HepG2 (cell line): ENCODE measurements at regions not wholly inside any gene's neighbourhood (a gene's known extent, or its start where the extent isn't known, plus 50 kb on each side); places are given as distances from the start of the nearest gene placed in this dataset.
A peak's percentile ranks its signal among the peaks of the same experiment; 100 is the strongest.

Experiments
- ATAC-seq: fragments of 200-7000 bp; cut with Tn5 transposase; 3 replicates; pipeline ENCODE4 v1.9.1; 2020; ENCODE audit warnings: mild to moderate bottlenecking, moderate library complexity
- BruUV-seq: library from RNA; stranded (reverse); fragments of 400-500 nt; replicated peaks from 2 replicates; lab custom pipeline; 2021; lab: Mats Ljungman, UMichigan
- CTCF ChIA-PET: fragments of 300-600 bp; formaldehyde crosslinking; extraction: SDS; loops from one replicate; lab custom pipeline; 2021; ENCODE audit warnings: low total read pairs, inconsistent platforms, low intra/inter-chr PET ratio; lab: Yijun Ruan, JAX
- POLR2A ChIA-PET: fragments of 350-600 bp; sonication (Branson Sonifier 250); formaldehyde crosslinking; loops from one replicate; lab custom pipeline; 2020; ENCODE audit warnings: antibody characterized with exemption, inconsistent platforms; lab: Yijun Ruan, JAX
- DNase-seq: peaks from one replicate; pipeline ENCODE4 v3.0.0-alpha.2; 2015; ENCODE audit warnings: low spot score
- FAIRE-seq: peaks from 3 replicates; lab custom pipeline; 2011; peaks lifted over from hg19 to GRCh38; lab: Jason Lieb, UNC
- H2AFZ ChIP-seq: one replicate; pipeline ENCODE4 v1.6.1; 2011; ENCODE audit warnings: low read length, inconsistent platforms
- H3K27ac ChIP-seq: fragments of 300-600 bp; 3 replicates; pipeline ENCODE4 v1.8.0; 2011; ENCODE audit warnings: mixed run types, mild to moderate bottlenecking, mixed read lengths, low read length, inconsistent platforms; ENCODE audit not compliant: insufficient read depth; ENCODE audit errors: extremely low read length
- H3K27me3 ChIP-seq, 2 experiments: fragments of 200-600 bp in 1 of 2; 2 replicates in 1 of 2; 3 replicates in 1 of 2; pipeline versions ENCODE4 v1.6.0 to v1.8.0; 2011; ENCODE audit warnings: low read length in 2 of 2, mild to moderate bottlenecking in 2 of 2, moderate library complexity in 2 of 2, inconsistent platforms in 1 of 2; ENCODE audit not compliant: insufficient read depth in 2 of 2, control insufficient read depth in 1 of 2
- H3K36me3 ChIP-seq, 2 experiments: fragments of 200-600 bp in 1 of 2; replicated peaks in 1 of 2; 2 replicates in 1 of 2; 3 replicates in 1 of 2; pipeline versions ENCODE4 v1.5.1 to v1.8.0; 2011; ENCODE audit warnings: low read length in 2 of 2, inconsistent platforms in 1 of 2; ENCODE audit not compliant: insufficient read depth in 2 of 2, control insufficient read depth in 1 of 2
- H3K4me1 ChIP-seq: 2 replicates; pipeline ENCODE4 v1.5.1; 2012; ENCODE audit warnings: low read length, inconsistent platforms; ENCODE audit not compliant: insufficient read depth
- H3K4me2 ChIP-seq: 2 replicates; pipeline ENCODE4 v1.6.0; 2011; ENCODE audit warnings: low read depth, low read length, inconsistent platforms
- H3K4me3 ChIP-seq, 3 experiments: fragments of 200-600 bp in 1 of 3; sonication (generic), shearing (Covaris generic) in 1 of 3; replicated peaks in 1 of 3; 2 replicates each; pipeline ENCODE4 v1.5.1; 2011 to 2016; ENCODE audit warnings: low read length in 3 of 3, inconsistent platforms in 2 of 3, low read depth in 2 of 3, mild to moderate bottlenecking in 2 of 3, control low read depth in 1 of 3, mixed read lengths in 1 of 3; ENCODE audit not compliant: insufficient read depth in 1 of 3
- H3K79me2 ChIP-seq: one replicate; pipeline ENCODE4 v1.6.1; 2011; ENCODE audit warnings: low read length, inconsistent platforms; ENCODE audit not compliant: insufficient read depth
- H3K9ac ChIP-seq: 2 replicates; pipeline ENCODE4 v1.6.0; 2011; ENCODE audit warnings: mild to moderate bottlenecking, low read depth, low read length, inconsistent platforms; ENCODE audit not compliant: insufficient read depth
- H3K9me3 ChIP-seq: 2 replicates; pipeline ENCODE4 v1.5.1; 2012; ENCODE audit warnings: mild to moderate bottlenecking, low read length
- H4K20me1 ChIP-seq: 2 replicates; pipeline ENCODE4 v1.6.0; 2011; ENCODE audit warnings: inconsistent platforms, mild to moderate bottlenecking, low read length, moderate library complexity; ENCODE audit not compliant: insufficient read depth
- BCL6 ChIP-seq: IDR thresholded peaks from 2 replicates; pipeline ENCODE4 v1.6.1; 2016; ENCODE audit warnings: missing genetic modification reagents, missing compliant biosample characterization
- EED ChIP-seq: sonication (generic); formaldehyde crosslinking; IDR thresholded peaks from 2 replicates; pipeline ENCODE4 v1.5.0; 2020; ENCODE audit warnings: mild to moderate bottlenecking, missing genetic modification reagents
- FOSL2 ChIP-seq: sonication (generic); formaldehyde crosslinking; IDR thresholded peaks from 2 replicates; pipeline ENCODE4 v1.4.0; 2020; ENCODE audit warnings: missing genetic modification reagents
- NFE2L2 ChIP-seq: fragments of 150-350 bp; IDR thresholded peaks from 2 replicates; pipeline ENCODE4 v1.6.1; 2014; ENCODE audit warnings: low read length
- PCBP1 ChIP-seq: fragments of 200-400 bp; formaldehyde crosslinking; IDR thresholded peaks from 2 replicates; pipeline ENCODE4 v1.6.1; 2017; ENCODE audit warnings: mild to moderate bottlenecking, low read depth, low read length, borderline replicate concordance
- RFX3 ChIP-seq: IDR thresholded peaks from 2 replicates; pipeline ENCODE4 v1.6.1; 2016; ENCODE audit warnings: missing biosample characterization, missing genetic modification reagents
- ZNF383 ChIP-seq: sonication (generic); formaldehyde crosslinking; IDR thresholded peaks from 2 replicates; pipeline ENCODE4 v1.4.0; 2020; ENCODE audit warnings: missing genetic modification reagents, mild to moderate bottlenecking, borderline replicate concordance
- ZNF629 ChIP-seq: sonication (generic); formaldehyde crosslinking; conservative IDR thresholded peaks from 2 replicates; pipeline ENCODE4 v1.5.0; 2020; ENCODE audit warnings: missing genetic modification reagents
- ZNF7 ChIP-seq: IDR thresholded peaks from 2 replicates; pipeline ENCODE4 v1.6.1; 2016; ENCODE audit warnings: missing biosample characterization, missing genetic modification reagents
- whole genome bisulfite sequencing: methylation state at CpG from one replicate; pipeline ENCODE4 v1.1.6; 2017; ENCODE audit warnings: low lambda C conversion rate; 5-methylcytosine and 5-hydroxymethylcytosine counted together
- in situ Hi-C: cut with HindIII; loops from 2 replicates; pipeline ENCODE4 v1.10.0; 2017; ENCODE audit warnings: low pct_unique_long_range_greater_than_20kb; ENCODE audit not compliant: extremely low pct_ligation_motif_present
- intact Hi-C: fragments of 100-400 bp; cut with micrococcal nuclease; formaldehyde crosslinking; loops from one replicate; pipeline ENCODE4 v1.10.0; 2022; ENCODE audit not compliant: unreplicated experiment
- TF ChIP-seq, protein P1 (sequence below): sonication (generic); formaldehyde crosslinking; IDR thresholded peaks from 2 replicates; pipeline ENCODE4 v1.4.0; 2020; ENCODE audit warnings: mild to moderate bottlenecking, missing genetic modification reagents

DNA sequence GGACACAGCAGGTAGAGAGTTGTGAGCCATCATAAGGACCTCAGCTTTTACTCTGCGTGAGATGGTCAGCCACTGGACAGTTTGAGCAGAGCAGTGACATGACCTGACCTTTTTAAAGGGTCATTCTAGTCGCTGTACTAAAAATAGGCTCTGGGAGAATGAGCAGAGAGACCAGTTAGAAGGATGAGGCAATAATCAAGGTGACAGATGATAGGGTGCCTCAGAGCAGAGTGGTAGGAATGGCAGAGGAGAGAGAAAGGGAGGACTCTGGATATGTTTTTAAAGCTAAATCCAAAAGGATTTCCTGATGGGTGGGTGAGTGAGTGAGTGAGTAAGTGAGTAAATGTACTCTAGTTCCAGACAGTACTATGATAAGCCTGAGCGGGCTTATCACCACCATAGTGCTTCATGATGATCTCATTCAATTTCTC lies 83.6 kb upstream of the ARHGAP5 start (continued):
- TF ChIP-seq BCL6 (no peak), ZNF383 (no peak)
- TF ChIP-seq, protein P1, sequence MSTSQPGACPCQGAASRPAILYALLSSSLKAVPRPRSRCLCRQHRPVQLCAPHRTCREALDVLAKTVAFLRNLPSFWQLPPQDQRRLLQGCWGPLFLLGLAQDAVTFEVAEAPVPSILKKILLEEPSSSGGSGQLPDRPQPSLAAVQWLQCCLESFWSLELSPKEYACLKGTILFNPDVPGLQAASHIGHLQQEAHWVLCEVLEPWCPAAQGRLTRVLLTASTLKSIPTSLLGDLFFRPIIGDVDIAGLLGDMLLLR (CRISPR knock-in tag): no peak

DNA sequence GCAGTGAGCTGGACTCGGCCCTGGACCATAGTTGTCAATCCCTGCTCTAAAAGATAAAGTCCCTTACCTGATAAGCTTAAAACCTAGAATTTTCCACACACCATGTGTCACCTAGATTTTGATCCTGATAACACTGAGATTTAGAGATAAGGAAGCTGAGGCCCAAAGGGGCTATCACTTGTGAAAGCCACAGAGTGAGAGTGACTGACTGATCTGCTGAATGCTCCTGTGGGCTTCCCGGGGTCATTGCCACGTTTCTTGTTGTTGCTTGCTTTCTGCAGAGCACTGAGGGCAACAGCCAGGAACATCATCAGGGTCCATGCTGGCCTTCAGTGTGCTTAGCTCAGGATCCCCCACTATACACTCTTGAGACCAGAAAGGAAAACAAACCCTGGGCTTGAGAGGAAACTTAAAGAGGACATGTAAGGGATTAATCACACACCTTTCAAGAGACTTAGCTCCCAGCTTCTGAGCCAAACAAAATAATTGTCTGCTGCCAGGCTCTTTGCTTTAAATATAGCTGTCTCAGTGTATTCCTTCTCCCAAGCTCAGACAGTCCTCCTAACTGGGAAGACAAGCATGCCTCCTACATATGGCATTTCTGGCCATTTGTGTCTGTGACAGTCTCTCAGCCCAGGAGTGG lies 82.6 kb upstream of the ARHGAP5 start:
- DNase-seq (no peak), FAIRE-seq (no peak), ATAC-seq (peak; percentile 32; the same call in 2 of the 3 replicates)
- in situ Hi-C loops (no loop called here), intact Hi-C loops (no loop called here)
- ChIA-PET POLR2A (no interaction called here), CTCF (no interaction called here)
- no peaks in the 10 kb centered on the region for H3K79me2 ChIP-seq
- no TSS peak for BruUV-seq
- TF ChIP-seq NFE2L2 (no peak), FOSL2 (CRISPR knock-in tag) (0 out of 2 replicates have a peak, but pooled peaks have one; percentile 1), PCBP1 (no peak)
- H4K20me1 ChIP-seq: no peaks in the 10 kb centered on the region
- H3K27me3 ChIP-seq: peaks cover 0 to 7% of the 10 kb centered on the region in 2 experiments; a peak in 1 of 5 replicates
- WGBS: 11% methylated on average over 3 of the region's 3 CpGs
- no peak overlapping the region for H3K4me3 ChIP-seq
- H3K9me3 ChIP-seq: no peaks in the 10 kb centered on the region
- no peak overlapping the region for H3K9ac ChIP-seq
- H3K4me1 ChIP-seq: peaks cover 30% of the 10 kb centered on the region
- H3K36me3 ChIP-seq: no peaks in the 10 kb centered on the region
- no peak overlapping the region for H3K27ac ChIP-seq
- no peak overlapping the region for H2AFZ ChIP-seq
- H3K4me2 ChIP-seq: no peak overlapping the region

DNA sequence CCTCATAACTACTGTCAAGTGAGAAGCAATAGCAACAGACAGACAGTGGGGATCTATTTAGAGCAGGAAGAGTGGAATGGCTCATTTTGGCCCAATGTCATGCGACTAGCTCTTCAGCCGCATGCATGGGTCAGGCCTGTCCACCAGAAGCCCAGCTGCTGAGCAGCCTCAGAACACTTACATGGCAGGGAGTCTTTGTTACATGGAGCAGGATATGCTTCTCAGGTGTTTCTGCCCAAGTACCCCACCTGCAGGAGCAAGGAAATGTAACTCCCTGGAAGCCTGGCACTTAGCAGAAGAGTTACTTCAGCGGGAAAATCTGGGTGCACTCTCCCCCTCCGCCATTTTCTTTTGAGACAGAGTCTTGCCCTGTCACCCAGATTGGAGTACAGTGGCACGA lies 73.5 kb upstream of the ARHGAP5 start:
- Histone ChIP-seq H3K27me3 (peaks cover 0 to 8% of the 10 kb centered on the region in 2 experiments; a peak in 2 of 5 replicates), H3K9me3 (no peaks in the 10 kb centered on the region), H4K20me1 (no peaks in the 10 kb centered on the region), H3K79me2 (no peaks in the 10 kb centered on the region), H3K4me2 (no peak overlapping the region), H3K4me1 (peaks cover 21% of the 10 kb centered on the region), H3K36me3 (no peaks in the 10 kb centered on the region), H3K9ac (no peak overlapping the region), H2AFZ (no peak overlapping the region), H3K27ac (no peak overlapping the region), H3K4me3 (no peak overlapping the region)
- FAIRE-seq (no peak), ATAC-seq (no peak), DNase-seq (no peak)
- TF ChIP-seq EED (CRISPR knock-in tag) (0 out of 2 replicates have a peak, but pooled peaks have one; percentile 32), ZNF7 (CRISPR knock-in tag) (no peak), RFX3 (no peak), ZNF629 (CRISPR knock-in tag) (no peak)
- ChIA-PET POLR2A (no interaction called here), CTCF (no interaction called here)
- intact Hi-C loops: no loop called here
- 46% methylated on average over 5 of the region's 5 CpGs for WGBS
- no TSS peak for BruUV-seq
- in situ Hi-C loops: no loop called here
